Activated naive CD8-positive, alpha-beta T cell treated with anti-CD3 and anti-CD28 coated beads, Interleukin-2, amount 50 U/mL, for 24 hours (primary cell): ENCODE measurements at regions not wholly inside any gene's neighbourhood (a gene's known extent, or its start where the extent isn't known, plus 50 kb on each side); places are given as distances from the start of the nearest gene placed in this dataset.

ENCODE experiments used
- ATAC-seq: fragments of 150-1000 bp; cut with Tn5 transposase; one replicate; pipeline ENCODE4 v1.10.0; 2021
- DNase-seq: peaks from one replicate; pipeline ENCODE4 v3.0.0; 2021
- H3K27ac Mint-ChIP-seq: one replicate; pipeline ENCODE4 v1.8.0; 2021; ENCODE audit warnings: mild to moderate bottlenecking, mixed read lengths
- H3K27me3 Mint-ChIP-seq: one replicate; pipeline ENCODE4 v1.8.0; 2021; ENCODE audit warnings: mixed read lengths
- H3K36me3 Mint-ChIP-seq: one replicate; pipeline ENCODE4 v1.8.0; 2021; ENCODE audit warnings: low read depth, mixed read lengths
- H3K4me1 Mint-ChIP-seq: one replicate; pipeline ENCODE4 v1.8.0; 2021; ENCODE audit warnings: mixed read lengths
- H3K4me3 Mint-ChIP-seq: one replicate; pipeline ENCODE4 v1.8.0; 2021; ENCODE audit warnings: mild to moderate bottlenecking, moderate library complexity, mixed read lengths
- H3K9me3 Mint-ChIP-seq: one replicate; pipeline ENCODE4 v1.8.0; 2021; ENCODE audit warnings: mixed read lengths

- H3K27me3 Mint-ChIP-seq = no peaks in the 10 kb centered on the region
- H3K36me3 Mint-ChIP-seq = no peaks in the 10 kb centered on the region
- no peak overlapping the region for H3K27ac Mint-ChIP-seq
- H3K4me3 Mint-ChIP-seq = no peak overlapping the region
- DNase-seq (no peak), ATAC-seq (no peak)
- H3K4me1 Mint-ChIP-seq = no peaks in the 10 kb centered on the region
- H3K9me3 Mint-ChIP-seq = no peaks in the 10 kb centered on the region
Measured at GRCh38 chr6:153553627-153554026, 422.5 kb upstream of the RGS17 start.

GRCh38 chr6:153539602-153540001 lies 408.5 kb upstream of the RGS17 start:
- Mint-ChIP-seq H3K4me1 (no peaks in the 10 kb centered on the region), H3K9me3 (no peaks in the 10 kb centered on the region), H3K36me3 (no peaks in the 10 kb centered on the region), H3K27me3 (no peaks in the 10 kb centered on the region), H3K4me3 (no peak overlapping the region), H3K27ac (no peak overlapping the region)
- ATAC-seq = no peak
- DNase-seq = no peak

GRCh38 chr6:153538491-153538890 lies 407.4 kb upstream of the RGS17 start:
- Mint-ChIP-seq H3K36me3 (no peaks in the 10 kb centered on the region), H3K4me3 (no peak overlapping the region), H3K27ac (no peak overlapping the region), H3K4me1 (no peaks in the 10 kb centered on the region), H3K27me3 (no peaks in the 10 kb centered on the region), H3K9me3 (no peaks in the 10 kb centered on the region)
- DNase-seq (no peak), ATAC-seq (no peak)

DNA sequence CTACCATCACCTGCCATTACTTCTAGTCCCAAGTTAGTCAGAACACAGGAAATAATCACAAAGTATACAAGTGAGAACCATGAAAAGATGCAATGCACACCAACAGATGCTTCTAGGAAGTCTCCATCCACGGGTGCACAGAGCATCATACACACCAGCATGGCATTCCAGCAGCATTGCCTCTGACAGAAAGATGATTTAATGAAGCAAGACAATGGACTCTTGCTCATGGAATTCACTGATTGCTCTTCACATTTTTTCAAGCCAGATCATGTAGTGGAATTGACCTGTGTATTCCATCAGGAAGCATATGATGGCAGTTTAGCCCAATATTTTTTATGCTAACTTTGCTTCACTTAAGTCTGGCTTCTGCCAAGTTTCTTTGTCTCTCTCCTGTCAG lies 406.3 kb upstream of the RGS17 start:
- Mint-ChIP-seq H3K4me3 (no peak overlapping the region), H3K4me1 (no peaks in the 10 kb centered on the region), H3K27ac (no peak overlapping the region), H3K27me3 (no peaks in the 10 kb centered on the region), H3K9me3 (peaks cover 2% of the 10 kb centered on the region), H3K36me3 (no peaks in the 10 kb centered on the region)
- DNase-seq (no peak), ATAC-seq (no peak)

- DNase-seq = no peak
- no peak for ATAC-seq
- no peak overlapping the region for H3K4me3 Mint-ChIP-seq
- peaks cover 4% of the 10 kb centered on the region for H3K9me3 Mint-ChIP-seq
- H3K27ac Mint-ChIP-seq = no peak overlapping the region
- no peaks in the 10 kb centered on the region for H3K27me3 Mint-ChIP-seq
- H3K4me1 Mint-ChIP-seq = no peaks in the 10 kb centered on the region
- H3K36me3 Mint-ChIP-seq = no peaks in the 10 kb centered on the region
Measured at GRCh38 chr6:153526479-153526878, 395.4 kb upstream of the RGS17 start.

GRCh38 chr6:153525998-153526397 lies 394.9 kb upstream of the RGS17 start:
- DNase-seq (no peak), ATAC-seq (no peak)
- Mint-ChIP-seq H3K27me3 (no peaks in the 10 kb centered on the region), H3K4me3 (no peak overlapping the region), H3K27ac (no peak overlapping the region), H3K4me1 (no peaks in the 10 kb centered on the region), H3K36me3 (no peaks in the 10 kb centered on the region), H3K9me3 (peaks cover 4% of the 10 kb centered on the region)

GRCh38 chr6:153523390-153523789 lies 392.3 kb upstream of the RGS17 start:
- ATAC-seq (no peak), DNase-seq (no peak)
- H3K27ac Mint-ChIP-seq = no peak overlapping the region
- H3K36me3 Mint-ChIP-seq = no peaks in the 10 kb centered on the region
- H3K9me3 Mint-ChIP-seq = peaks cover 13% of the 10 kb centered on the region
- H3K4me1 Mint-ChIP-seq = no peaks in the 10 kb centered on the region
- H3K4me3 Mint-ChIP-seq = no peak overlapping the region
- H3K27me3 Mint-ChIP-seq = no peaks in the 10 kb centered on the region

DNA sequence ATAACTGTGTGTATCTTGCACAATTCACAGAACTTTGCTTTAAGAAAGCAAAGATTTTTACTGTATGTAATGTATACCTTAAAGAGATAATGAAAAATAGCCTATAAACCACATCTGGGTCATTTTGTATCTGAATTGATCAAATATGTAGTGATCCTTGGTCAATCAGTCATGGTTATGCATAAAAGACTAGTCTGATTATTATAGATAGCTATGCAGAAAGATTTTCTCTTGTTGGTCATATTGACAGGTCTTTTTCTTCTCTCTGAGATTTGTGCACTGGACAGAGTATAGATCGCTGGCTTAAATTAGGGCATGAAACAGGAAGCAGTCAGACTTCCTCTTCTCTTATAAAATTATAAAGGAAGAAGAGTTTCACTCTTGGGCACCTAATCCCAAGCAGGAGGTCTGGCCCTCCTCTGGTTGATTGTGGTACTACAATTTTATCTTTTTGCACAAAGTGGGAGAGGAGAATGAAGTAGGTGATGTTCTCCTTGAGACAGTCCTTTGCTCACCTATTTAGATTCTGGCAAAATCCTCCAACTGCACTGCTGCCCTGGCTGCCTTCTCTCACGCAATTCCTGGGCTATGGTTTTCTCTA lies 380.9 kb upstream of the RGS17 start:
- ATAC-seq = peak; percentile 46
- no peak overlapping the region for H3K27ac Mint-ChIP-seq
- no peaks in the 10 kb centered on the region for H3K27me3 Mint-ChIP-seq
- DNase-seq = no peak
- no peaks in the 10 kb centered on the region for H3K36me3 Mint-ChIP-seq
- no peak overlapping the region for H3K4me3 Mint-ChIP-seq
- H3K4me1 Mint-ChIP-seq = no peaks in the 10 kb centered on the region
- no peaks in the 10 kb centered on the region for H3K9me3 Mint-ChIP-seq

GRCh38 chr6:153503810-153504209 lies 372.7 kb upstream of the RGS17 start:
- no peaks in the 10 kb centered on the region for H3K27me3 Mint-ChIP-seq
- H3K27ac Mint-ChIP-seq = no peak overlapping the region
- no peaks in the 10 kb centered on the region for H3K9me3 Mint-ChIP-seq
- H3K4me3 Mint-ChIP-seq = no peak overlapping the region
- H3K4me1 Mint-ChIP-seq = no peaks in the 10 kb centered on the region
- no peak for ATAC-seq
- no peak for DNase-seq
- H3K36me3 Mint-ChIP-seq = no peaks in the 10 kb centered on the region

- Mint-ChIP-seq H3K27me3 (no peaks in the 10 kb centered on the region), H3K9me3 (no peaks in the 10 kb centered on the region), H3K36me3 (no peaks in the 10 kb centered on the region), H3K27ac (no peak overlapping the region), H3K4me3 (no peak overlapping the region), H3K4me1 (no peaks in the 10 kb centered on the region)
- DNase-seq (no peak), ATAC-seq (no peak)
Measured at GRCh38 chr6:153493501-153493900, 362.4 kb upstream of the RGS17 start.

DNA sequence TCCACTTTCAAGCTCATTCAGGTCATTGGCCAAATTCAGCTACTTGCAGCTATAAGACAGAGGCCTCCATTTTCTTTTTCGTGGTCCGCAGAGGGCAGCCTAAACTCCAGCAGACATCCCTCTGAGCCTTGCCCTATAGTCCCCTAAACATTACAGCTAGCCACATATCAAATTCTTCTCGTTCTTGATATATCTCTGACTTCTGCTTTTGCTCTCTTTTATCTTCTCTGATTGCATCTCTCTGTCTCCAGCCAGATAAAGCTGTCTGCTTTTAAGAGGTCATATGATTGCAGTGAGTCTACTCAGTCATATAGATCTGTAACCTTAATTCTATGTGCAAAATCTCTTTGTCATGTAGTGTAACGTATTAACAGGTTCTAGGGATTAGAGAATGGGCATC lies 358.4 kb upstream of the RGS17 start:
- Mint-ChIP-seq H3K4me3 (no peak overlapping the region), H3K27me3 (no peaks in the 10 kb centered on the region), H3K27ac (no peak overlapping the region), H3K4me1 (no peaks in the 10 kb centered on the region), H3K9me3 (no peaks in the 10 kb centered on the region), H3K36me3 (no peaks in the 10 kb centered on the region)
- no peak for DNase-seq
- ATAC-seq = no peak

- Mint-ChIP-seq H3K27me3 (no peaks in the 10 kb centered on the region), H3K9me3 (no peaks in the 10 kb centered on the region), H3K4me1 (no peaks in the 10 kb centered on the region), H3K4me3 (no peak overlapping the region), H3K27ac (no peak overlapping the region), H3K36me3 (no peaks in the 10 kb centered on the region)
- ATAC-seq (no peak), DNase-seq (no peak)
Measured at GRCh38 chr6:153488267-153488666, 357.2 kb upstream of the RGS17 start.

DNA sequence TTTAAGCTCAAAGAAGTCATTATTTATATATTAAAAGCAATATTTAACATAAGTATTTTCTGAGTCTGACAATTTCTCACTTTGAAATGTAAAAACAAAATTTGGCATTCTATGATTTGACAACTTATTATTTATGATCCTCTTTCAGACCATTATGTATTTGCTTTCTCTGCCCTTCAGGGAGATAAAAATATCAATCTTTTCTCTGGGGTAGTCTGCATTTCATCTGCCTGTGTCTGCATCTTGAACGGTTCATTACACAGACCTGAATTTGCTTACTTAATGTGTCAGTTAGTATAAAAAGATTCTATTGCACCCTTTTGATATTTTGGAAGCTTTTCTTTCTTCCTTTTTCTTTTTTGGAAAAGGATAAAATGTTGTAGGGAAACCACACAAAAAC lies 354.0 kb upstream of the RGS17 start:
- no peak overlapping the region for H3K4me3 Mint-ChIP-seq
- H3K9me3 Mint-ChIP-seq = no peaks in the 10 kb centered on the region
- H3K27ac Mint-ChIP-seq = no peak overlapping the region
- H3K4me1 Mint-ChIP-seq = no peaks in the 10 kb centered on the region
- no peaks in the 10 kb centered on the region for H3K27me3 Mint-ChIP-seq
- no peak for DNase-seq
- no peaks in the 10 kb centered on the region for H3K36me3 Mint-ChIP-seq
- no peak for ATAC-seq

DNA sequence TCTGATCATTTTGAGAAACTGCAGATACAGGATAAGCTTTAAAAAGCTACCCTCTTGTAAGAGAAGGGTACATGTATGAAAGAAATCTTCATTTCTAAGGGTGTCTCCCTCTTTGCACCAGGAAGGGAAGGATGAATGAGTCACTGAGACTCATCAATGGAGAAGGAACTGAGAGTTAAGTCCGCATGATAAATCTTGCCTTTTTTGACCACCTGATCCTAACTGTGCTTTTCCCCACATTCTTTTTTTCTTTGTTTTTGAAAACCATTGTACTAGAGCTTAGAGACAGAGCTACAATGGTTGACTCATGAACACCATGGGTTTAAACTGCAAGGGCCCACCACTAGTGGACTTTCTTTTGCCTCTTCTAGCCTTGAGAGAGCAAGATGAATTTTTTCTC lies 353.0 kb upstream of the RGS17 start:
- H3K4me1 Mint-ChIP-seq = no peaks in the 10 kb centered on the region
- no peak overlapping the region for H3K4me3 Mint-ChIP-seq
- no peak for ATAC-seq
- H3K9me3 Mint-ChIP-seq = no peaks in the 10 kb centered on the region
- no peak for DNase-seq
- no peak overlapping the region for H3K27ac Mint-ChIP-seq
- no peaks in the 10 kb centered on the region for H3K36me3 Mint-ChIP-seq
- H3K27me3 Mint-ChIP-seq = no peaks in the 10 kb centered on the region

DNA sequence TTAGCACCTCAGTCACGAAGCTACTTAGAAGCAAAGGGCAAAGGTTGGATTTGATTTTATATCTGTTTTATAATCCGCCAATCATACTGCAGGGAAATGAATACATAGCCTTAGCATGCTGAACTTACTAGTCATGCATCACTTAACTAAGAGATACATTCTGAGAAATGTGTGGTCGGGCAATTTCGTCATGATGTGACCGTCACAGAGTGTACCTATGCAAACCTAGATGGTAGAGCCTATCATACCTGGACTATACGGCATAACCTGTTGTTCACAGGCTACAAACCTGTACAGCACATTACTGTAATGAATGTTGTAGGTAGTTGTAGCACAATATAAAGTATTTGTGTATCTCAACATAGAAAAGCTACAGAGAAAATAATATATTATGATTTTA lies 345.2 kb upstream of the RGS17 start:
- H3K27me3 Mint-ChIP-seq = no peaks in the 10 kb centered on the region
- no peaks in the 10 kb centered on the region for H3K36me3 Mint-ChIP-seq
- no peak for DNase-seq

GRCh38 chr6:153465050-153465449 lies 334.0 kb upstream of the RGS17 start:
- H3K27ac Mint-ChIP-seq = no peak overlapping the region

More for the DNA sequence above, 345.2 kb upstream of the RGS17 start:
- no peaks in the 10 kb centered on the region for H3K4me1 Mint-ChIP-seq
- no peak for ATAC-seq
- no peaks in the 10 kb centered on the region for H3K9me3 Mint-ChIP-seq
- no peak overlapping the region for H3K4me3 Mint-ChIP-seq
- H3K27ac Mint-ChIP-seq = no peak overlapping the region

More at GRCh38 chr6:153465050-153465449, 334.0 kb upstream of the RGS17 start:
- Mint-ChIP-seq H3K9me3 (no peaks in the 10 kb centered on the region), H3K27me3 (no peaks in the 10 kb centered on the region), H3K36me3 (no peaks in the 10 kb centered on the region), H3K4me1 (no peaks in the 10 kb centered on the region), H3K4me3 (no peak overlapping the region)
- DNase-seq = no peak
- no peak for ATAC-seq
